GM13976 (cell line): ENCODE measurements at regions not wholly inside any gene's neighbourhood (a gene's known extent, or its start where the extent isn't known, plus 50 kb on each side); places are given as distances from the start of the nearest gene placed in this dataset.

ENCODE experiments used
- DNase-seq: peaks from one replicate; pipeline ENCODE4 v3.0.0; 2012; ENCODE audit warnings: low spot score
- in situ Hi-C: fragments of 300-500 bp; cut with MboI; formaldehyde crosslinking; loops from one replicate; pipeline ENCODE4 v1.12.0; 2022; ENCODE audit warnings: low sequenced_read_pairs, mixed read lengths, inconsistent platforms; ENCODE audit not compliant: unreplicated experiment
- TF ChIP-seq, protein P1 (sequence below): IDR thresholded peaks from 2 replicates; pipeline ENCODE4 v1.5.1; 2012; ENCODE audit warnings: borderline replicate concordance, mild to moderate bottlenecking; ENCODE audit not compliant: insufficient read depth; ENCODE audit errors: extremely low read depth, missing control alignments, control extremely low read depth

DNA sequence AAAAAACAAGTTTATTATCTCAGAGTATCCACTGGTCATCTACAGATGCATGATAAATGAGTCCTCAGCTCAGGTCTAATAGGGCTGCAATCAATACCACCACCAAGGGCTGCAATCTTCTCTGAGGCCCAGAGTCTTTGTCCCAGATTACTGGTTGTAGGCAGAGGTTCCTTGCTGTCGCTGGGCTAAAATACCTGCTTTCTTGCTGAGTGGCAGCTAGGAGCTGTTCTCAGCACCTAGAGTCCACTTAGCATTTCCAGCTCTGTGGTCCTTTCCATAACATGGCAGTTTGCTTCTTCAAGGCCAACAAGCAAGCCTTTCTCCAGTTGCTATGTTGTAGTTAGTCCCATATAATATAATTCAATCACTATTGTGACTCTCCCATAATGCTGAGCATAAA is 351.3 kb downstream of the SLITRK1 start:
- in situ Hi-C loops: no loop called here
- TF ChIP-seq, protein P1, sequence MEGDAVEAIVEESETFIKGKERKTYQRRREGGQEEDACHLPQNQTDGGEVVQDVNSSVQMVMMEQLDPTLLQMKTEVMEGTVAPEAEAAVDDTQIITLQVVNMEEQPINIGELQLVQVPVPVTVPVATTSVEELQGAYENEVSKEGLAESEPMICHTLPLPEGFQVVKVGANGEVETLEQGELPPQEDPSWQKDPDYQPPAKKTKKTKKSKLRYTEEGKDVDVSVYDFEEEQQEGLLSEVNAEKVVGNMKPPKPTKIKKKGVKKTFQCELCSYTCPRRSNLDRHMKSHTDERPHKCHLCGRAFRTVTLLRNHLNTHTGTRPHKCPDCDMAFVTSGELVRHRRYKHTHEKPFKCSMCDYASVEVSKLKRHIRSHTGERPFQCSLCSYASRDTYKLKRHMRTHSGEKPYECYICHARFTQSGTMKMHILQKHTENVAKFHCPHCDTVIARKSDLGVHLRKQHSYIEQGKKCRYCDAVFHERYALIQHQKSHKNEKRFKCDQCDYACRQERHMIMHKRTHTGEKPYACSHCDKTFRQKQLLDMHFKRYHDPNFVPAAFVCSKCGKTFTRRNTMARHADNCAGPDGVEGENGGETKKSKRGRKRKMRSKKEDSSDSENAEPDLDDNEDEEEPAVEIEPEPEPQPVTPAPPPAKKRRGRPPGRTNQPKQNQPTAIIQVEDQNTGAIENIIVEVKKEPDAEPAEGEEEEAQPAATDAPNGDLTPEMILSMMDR: no peak
- no peak for DNase-seq

DNA sequence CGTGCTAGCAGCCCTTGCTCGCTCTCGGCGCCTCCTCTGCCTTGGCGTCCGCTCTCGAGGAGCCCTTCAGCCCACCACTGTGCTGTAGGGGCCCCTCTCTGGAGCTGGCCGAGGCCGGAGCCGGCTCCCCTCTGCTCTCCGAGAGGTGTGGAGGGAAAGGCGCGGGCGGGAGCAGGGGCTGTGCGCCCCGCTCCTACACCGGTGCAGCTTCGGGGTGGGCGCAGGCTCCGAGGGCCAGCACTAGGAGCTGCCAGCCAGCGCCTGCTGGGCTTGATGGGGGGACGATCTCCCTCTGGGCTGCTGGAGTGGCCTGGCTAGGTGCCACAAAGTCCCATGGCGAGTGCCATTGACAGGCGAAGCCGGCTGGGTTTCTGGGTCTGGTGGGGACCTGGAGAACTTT is 365.5 kb downstream of the SLITRK1 start:
- TF ChIP-seq, protein P1: no peak
- in situ Hi-C loops: no loop called here
- no peak for DNase-seq

DNA sequence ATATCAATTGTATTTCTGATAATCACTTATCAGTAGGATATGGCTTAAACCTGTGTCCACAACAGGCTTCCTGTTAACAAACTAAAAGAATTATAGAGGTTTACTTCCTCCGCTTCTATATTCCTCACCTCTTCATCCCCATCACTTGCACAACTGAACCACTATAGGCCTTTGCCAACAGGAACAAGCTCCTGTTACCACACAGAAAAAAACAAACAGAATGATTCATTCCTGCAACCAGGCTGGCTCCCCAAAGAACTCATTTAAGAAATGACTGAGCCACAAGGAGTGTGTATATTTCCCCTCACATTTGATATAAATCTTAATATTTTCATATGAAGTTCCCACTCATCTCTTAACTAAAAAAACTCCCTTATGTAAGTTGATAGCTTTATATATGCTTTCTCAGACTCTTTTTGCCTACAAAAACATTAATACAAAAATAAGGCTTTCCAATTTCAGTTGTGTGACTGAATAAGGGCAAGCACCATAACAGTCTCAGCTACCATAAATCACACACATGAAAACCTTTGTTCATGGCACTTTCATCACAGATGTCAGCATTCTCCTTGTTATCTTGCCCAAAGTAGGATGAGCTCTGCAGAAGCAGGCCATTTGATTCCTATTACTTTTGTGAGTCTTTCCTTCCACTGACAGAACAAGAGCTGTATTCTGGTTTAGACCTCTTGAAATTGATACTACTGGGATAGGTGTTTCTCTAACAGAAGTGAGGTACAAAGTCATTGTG is 366.8 kb downstream of the SLITRK1 start:
- in situ Hi-C loops: no loop called here
- DNase-seq: no peak
- TF ChIP-seq, protein P1: no peak

DNA sequence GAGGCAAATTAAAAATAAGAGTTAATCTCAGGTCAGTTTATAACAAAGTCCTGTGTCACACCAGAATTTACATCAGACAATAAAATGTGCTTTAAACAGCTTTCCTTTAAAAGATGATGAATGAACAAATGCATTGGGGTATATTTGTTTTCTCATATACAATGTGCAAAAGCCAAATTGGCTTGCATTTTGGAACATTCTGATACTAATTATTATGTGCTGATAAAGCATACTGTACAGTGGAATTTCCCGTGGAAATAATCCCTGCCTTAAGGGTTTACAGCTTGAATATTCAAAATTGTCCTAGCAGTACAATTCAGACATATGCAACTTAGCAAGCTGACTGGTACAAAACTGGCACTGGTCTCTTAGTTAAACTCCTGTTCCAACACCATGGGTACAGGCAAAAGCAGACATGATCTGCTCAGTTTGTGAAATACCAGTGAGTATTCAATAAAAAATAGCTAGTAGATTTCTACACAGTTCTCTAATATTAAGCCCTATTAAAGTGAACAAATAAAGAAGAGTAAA is 373.4 kb downstream of the SLITRK1 start:
- in situ Hi-C loops: no loop called here
- TF ChIP-seq, protein P1: no peak
- DNase-seq: no peak

DNA sequence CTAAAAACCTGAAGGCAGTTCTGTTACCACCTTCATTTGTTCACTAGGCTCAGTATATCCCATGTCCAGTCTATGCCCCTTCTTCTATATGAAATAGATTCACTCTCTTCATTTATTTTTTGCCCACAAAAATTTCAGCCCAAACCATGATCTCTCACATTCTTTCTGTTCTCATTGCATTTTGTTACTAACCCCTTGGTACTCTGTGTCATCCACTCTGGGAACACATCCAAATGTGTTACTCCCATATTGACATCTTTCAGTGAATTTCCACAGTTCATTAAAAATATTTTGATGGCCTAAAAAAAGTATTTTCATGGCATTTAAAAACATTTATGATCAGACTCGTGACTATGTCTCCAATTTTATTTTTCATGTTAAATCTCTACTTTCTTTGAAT is 378.9 kb downstream of the SLITRK1 start:
- in situ Hi-C loops: no loop called here
- TF ChIP-seq, protein P1: no peak
- DNase-seq: no peak

DNA sequence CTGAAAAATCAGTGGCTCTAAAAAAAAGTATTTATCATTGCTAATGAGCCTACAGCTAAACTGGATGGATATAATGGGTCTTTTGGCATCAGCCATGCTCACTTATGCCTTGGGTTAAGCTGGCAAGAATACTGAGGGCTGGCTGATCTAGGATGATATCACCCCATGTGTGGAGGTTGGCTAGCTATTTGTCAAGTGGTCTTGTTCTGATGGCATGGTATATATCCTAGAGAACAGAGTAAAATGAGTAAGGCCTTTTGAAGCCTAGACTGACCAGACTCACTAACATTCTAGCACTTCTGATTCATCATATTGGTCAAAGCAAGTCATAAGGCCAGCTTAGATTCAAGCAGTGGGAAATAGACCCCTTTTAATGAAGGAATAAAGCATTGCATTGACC is 383.0 kb downstream of the SLITRK1 start:
- in situ Hi-C loops: no loop called here
- TF ChIP-seq, protein P1: no peak
- no peak for DNase-seq
